HG03045 (cell line): ENCODE measurements at regions not wholly inside any gene's neighbourhood (a gene's known extent, or its start where the extent isn't known, plus 50 kb on each side); places are given as distances from the start of the nearest gene placed in this dataset.
"Not testable (repeated sequence)": the region's sequence is repeated elsewhere in the genome, so short reads cannot be mapped to it uniquely, and the experiment has no call there.

ENCODE experiments used
- ATAC-seq: cut with Tn5 transposase; IDR thresholded peaks from one replicate; pipeline ENCODE4 v1.9.1; 2021; ENCODE audit warnings: mild to moderate bottlenecking, moderate library complexity; ENCODE audit not compliant: unreplicated experiment

DNA sequence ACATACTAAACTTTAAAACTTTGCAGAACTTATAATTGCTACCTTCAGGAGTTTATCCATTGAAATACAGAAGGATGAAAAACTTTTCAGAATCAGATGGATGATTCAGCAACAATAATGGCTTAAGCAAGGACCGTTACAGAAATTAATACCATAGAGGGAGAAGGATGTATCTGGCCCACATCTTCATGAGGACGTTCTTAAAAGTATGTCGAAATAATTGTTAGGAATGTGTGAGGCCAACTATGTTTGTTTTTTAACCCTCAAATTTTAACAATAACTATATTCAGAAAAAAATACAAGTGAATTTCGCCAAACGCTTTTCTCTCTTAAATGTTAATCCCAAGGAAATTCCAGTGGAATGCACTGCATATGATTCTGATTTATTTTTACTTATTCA lies 105.2 kb upstream of the EPHA3 start:
- no peak for ATAC-seq

DNA sequence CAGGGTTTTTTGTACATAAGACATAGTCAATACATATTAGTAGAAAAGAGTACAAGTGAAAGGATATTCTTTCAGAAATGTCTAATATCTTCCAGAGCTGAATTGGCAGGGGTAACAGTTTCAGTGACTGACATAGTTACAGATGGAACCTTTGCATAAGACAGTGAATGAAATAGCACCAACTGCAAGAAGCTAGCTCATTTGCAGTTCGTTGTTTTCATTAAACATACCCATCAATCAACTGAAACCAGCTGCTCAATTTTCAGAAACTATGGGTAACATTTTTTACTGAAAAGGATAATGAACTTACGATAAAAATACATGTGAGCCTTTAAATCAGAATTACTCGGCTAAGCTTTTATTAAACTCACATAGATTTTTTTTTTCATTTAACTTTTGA lies 93.9 kb upstream of the EPHA3 start:
- ATAC-seq = no peak

DNA sequence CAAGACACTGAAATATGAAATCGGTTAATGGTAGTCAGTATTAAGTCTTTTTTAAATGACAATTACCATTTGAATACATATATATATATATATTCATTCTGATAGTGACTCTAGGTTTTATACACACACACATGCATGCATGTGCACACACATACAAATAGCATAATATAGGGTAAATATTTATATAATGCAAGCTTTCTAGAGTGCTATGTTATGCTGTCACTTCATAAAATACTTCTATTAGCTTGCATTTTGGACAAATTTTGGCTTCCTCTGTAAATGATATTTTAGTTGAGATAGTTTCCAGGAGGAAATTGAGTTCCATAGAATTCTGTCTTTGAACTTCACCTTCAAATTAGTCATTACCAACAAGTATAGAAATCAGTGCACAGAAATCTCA lies 89.9 kb upstream of the EPHA3 start:
- ATAC-seq = no peak

DNA sequence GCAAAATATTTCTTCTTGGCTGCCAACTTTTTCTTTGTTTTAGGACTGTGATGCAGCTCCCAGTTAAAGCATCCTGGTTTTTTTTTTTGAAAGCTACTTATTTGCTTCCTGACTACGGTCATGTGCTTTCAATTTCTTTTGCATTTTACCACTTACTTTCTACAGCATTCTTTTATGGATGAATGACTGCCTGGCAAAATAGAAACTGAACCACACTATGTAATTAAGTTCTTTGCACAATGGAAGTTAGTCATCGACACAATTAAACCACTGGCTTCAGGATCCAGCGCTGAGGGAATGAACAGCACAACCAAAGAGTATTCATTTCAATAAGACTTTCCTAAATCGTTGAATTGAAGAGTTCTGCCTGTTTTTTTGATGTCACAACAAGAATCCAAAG lies 82.2 kb upstream of the EPHA3 start:
- ATAC-seq = no peak

DNA sequence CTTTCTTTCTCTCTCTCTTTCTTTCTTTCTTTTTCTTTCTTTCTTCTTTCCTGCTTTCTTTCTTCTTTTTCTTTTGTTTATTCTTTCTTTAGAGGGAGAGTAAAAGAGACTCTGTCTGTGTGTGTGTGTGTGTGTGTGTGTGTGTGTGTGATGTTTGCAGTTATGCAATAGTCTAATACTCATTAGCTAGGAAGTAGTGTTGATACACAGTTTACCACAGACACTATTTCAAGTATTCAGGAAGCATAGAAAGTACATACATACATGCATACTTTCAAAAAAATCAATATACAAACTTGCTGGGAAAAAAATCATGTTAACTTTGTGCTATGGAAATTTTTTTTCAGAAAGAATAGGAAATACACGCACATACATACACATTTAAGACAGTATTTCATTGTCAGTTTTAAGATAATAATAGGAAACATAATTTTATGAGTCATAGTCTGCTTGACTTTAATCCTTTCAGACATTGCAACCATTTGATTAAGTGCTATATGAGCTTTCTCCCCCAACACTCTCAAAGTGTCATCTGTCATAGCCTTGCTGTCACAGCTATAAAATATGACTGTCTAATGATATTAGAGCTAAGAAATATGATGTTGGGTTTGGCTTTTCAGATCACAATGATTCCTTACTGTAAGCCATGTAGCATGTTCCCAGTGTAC lies 74.9 kb upstream of the EPHA3 start:
- ATAC-seq = no peak

DNA sequence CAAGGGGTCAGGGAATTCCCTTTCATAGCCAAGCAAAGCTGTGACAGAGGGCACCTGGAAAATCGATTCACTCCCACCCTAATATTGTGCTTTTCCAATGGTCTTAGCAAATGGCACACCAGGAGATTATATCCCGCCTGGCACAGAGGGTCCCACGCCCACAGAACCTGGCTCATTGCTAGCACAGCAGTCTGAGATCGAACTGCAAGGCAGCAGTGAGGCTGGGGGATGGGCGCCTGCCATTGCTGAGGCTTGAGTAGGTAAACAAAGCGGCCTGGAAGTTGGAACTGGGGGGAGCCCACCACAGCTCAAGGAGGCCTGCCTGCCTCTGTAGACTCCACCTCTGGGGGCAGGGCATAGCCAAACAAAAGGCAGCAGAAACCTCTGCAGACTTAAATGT lies 72.7 kb upstream of the EPHA3 start:
- not testable (repeated sequence) for ATAC-seq

DNA sequence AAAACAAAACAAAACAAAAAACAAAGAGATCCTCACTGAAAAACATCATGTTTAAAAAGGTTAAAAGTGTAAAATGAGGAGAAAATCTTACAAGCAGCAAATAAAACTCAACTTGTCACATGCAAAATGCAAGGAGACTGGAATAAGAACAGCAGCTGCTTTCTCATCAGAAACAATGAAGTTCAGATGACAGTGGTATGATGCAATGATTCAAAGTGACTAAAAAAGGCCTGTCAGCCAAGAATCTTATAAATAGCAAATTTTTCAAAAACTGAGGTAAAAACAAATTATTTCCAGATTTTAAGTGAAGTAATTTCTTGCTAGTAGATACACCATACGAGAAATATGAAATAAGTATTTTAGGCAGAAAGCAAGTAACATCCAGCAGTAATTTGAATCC lies 68.6 kb upstream of the EPHA3 start:
- no peak for ATAC-seq

DNA sequence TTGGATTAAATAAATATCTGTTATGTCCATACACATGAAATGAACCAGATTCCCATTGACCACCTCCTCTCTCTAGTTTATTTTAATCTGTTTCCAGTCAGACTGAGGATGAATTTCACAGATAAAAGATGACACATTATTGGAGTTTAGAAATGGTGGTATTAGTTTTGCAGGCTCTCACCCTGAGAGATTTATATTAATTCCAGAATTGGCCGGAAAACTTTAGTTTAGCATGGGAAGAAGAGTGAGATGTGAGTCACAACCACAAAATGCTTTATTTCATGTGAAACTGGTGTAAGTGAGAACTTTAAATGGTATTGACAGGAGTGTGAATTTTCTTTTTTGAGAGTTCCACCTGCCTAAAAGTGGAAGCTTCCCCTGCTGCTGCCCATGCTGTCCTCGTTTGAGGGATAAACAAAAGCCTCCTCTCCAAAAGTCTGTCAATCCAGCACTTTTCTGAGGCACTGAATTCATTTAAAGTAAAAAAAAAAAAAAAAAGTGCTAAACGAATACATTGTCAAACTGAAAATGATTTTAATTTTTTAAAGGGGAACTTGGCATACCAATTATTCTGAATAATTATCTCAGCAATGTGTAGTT lies 65.1 kb upstream of the EPHA3 start:
- no peak for ATAC-seq

DNA sequence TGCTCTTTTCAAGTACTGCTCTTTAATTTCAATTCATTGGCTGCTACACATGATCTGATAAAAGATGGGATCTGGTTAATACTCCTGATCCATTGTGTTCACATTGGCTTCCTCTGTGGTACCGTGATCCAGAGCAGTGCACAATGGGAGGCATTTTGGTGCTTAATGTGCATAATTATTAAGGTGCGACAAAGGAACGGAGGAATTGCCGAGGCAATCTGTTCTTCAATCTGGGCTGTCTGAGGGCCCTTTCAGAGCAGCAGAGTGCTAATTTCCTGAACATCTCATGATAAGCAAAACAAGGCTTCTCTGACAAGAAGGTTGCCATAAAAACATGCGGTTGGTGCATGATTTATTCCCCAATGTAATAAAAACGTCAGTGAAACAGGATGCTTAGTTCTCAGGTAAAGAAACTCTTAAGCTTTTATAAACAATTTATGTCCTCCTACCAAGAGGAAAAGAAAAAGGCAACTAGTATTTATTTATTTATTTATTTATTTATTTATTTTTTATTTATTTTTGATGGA lies 64.0 kb upstream of the EPHA3 start:
- ATAC-seq = no peak

DNA sequence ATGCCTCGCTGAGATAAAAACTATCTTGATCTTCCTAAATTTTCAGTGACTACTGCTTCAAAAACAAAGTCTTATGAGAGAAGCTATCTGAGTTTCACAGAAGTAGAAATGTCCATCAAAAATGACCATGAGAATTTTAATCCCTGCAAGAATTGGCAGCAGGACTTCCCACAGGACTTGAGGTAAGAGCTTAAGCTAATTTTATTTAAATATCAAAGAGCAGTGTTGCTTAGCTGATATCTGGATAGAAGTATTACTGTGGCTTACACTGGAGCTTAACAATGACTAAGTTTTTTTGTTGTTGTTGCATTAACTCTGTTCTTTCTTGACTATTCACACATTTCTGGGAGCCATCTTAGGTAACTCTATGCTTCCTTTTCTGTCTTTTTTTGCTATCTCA lies 60.8 kb upstream of the EPHA3 start:
- ATAC-seq = no peak

DNA sequence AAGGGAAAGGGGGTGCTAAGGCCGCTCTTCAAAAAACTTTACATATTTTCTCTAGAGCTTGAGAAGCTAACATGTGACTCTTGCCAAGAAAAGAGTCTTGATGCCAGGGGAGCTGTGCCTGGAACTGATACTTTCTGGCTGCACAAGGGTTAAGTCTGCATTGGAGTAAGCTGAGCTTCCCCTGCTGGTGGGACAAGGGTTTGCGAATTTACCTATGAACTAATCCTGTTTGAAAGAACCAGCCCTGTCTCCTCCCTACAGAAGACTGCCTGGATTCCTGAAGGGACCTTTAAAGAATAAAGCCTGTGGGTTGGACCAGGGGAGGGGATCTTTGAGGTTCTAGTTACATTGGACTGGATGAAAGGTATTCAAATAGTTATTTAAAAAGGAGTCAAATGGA lies 58.3 kb upstream of the EPHA3 start:
- ATAC-seq = no peak

DNA sequence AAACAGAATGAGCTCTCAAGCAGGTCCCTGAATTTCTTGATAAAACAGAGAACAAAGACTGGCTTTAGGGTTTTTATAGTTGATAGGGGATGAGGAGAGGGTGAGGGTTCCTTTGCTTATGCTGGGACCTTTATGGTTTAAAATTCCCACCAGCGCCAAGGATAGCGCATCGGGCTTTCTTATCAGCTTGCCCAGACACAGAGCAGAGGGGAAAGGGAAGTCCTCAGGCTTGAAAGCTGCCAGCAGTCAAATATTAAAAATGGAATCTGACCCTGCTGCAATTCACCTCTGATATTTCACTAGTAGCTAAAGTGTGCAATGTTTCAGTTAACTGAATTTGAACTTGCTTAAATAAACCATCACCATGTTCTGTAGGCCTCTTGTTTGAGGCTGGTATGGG lies 55.0 kb upstream of the EPHA3 start:
- no peak for ATAC-seq

DNA sequence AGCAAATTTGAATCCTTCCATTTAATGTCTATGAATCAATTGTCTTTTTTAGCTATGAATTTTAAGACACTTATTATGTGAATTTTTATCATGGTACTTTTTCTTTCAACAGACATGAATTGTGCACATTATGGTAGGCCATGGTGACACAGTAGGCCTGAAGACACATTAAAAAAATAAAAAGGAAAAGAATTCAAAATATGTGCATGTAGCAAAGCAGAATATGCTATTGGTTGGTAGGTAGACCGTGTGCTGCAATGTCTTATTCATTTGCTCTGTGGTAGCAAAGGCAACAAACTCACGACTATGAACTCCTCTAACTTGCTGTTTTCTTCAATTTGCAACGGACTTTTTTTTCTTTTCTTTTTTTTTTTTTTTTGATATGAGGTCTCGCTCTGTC lies 50.0 kb upstream of the EPHA3 start:
- no peak for ATAC-seq
